Cardiac fibroblast (primary cell): ENCODE measurements at regions not wholly inside any gene's neighbourhood (a gene's known extent, or its start where the extent isn't known, plus 50 kb on each side); places are given as distances from the start of the nearest gene placed in this dataset.

Experiments
- DNase-seq, 2 donors: peaks; one replicate each; pipeline versions ENCODE4 v3.0.0 to v3.0.0-alpha.2; 2010; ENCODE audit warnings: low read depth in 2 of 2
- H3K4me3 ChIP-seq, 2 donors: replicated peaks in 1 of 2; 1 replicate in 1 of 2; 2 replicates in 1 of 2; pipeline ENCODE4 v1.5.1; 2011; ENCODE audit warnings: low read depth in 2 of 2, low read length in 2 of 2, mild to moderate bottlenecking in 2 of 2, moderate library complexity in 1 of 2
- TF ChIP-seq, protein P1 (sequence below): IDR thresholded peaks from one replicate; pipeline ENCODE4 v1.5.1; 2011; ENCODE audit warnings: low read depth, mild to moderate bottlenecking, low read length, inconsistent platforms

DNA sequence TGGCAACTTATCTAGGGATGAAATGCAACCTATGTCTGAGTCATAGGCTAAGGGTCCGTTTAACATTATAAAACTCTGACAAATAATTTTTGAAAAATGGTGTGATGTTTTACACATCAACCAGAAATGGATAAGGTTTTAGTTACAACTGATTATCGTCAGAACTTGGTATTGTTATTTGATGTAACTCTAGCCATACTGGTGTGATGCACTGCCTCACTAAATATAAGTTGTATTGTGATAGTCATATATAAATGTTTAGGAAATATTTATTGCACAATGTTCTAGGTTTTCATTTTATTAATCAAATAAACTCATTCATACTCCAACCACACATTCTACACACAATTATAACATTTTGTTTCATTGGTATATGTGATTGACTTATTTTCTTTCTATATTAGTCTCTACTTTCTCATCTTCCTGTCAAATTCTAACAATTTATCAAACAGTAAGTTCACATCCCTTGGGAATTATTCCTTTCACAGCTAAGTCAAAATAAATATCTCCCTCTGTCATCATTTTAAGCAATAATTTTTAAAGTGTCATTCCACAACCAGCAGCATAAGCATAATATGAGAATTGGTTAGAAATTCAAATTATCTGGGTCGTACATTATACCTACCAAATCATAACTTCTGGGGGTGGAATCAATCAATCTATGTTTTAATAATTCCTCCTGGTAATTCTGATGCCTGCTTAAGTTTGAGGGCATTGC lies 873.9 kb downstream of the SLITRK1 start:
- peak in 1 of 2 donors; percentile 2 for DNase-seq
- TF ChIP-seq, protein P1, sequence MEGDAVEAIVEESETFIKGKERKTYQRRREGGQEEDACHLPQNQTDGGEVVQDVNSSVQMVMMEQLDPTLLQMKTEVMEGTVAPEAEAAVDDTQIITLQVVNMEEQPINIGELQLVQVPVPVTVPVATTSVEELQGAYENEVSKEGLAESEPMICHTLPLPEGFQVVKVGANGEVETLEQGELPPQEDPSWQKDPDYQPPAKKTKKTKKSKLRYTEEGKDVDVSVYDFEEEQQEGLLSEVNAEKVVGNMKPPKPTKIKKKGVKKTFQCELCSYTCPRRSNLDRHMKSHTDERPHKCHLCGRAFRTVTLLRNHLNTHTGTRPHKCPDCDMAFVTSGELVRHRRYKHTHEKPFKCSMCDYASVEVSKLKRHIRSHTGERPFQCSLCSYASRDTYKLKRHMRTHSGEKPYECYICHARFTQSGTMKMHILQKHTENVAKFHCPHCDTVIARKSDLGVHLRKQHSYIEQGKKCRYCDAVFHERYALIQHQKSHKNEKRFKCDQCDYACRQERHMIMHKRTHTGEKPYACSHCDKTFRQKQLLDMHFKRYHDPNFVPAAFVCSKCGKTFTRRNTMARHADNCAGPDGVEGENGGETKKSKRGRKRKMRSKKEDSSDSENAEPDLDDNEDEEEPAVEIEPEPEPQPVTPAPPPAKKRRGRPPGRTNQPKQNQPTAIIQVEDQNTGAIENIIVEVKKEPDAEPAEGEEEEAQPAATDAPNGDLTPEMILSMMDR, result no peak

DNA sequence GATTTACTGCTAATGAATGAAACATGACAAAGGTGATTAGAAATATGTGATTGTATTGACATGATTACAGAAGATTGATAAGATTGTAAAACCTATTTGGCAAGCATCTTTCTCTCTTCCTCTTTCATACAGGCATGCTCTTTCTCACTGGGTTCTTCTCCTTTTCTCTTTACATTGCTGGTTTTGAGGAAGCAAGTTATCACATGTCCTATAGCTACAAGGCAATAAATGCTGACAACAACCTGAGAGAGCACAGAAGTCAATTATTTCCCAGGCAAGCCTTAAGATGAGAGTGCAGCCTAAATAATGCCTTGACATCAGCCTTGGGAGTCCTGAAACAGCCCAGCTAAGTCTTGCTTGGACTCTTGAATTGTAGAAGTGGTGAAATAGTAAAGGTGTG lies 875.0 kb downstream of the SLITRK1 start:
- DNase-seq, result no peak
- no peak overlapping the region for H3K4me3 ChIP-seq
- TF ChIP-seq, protein P1, result no peak

More for the DNA sequence above, 873.9 kb downstream of the SLITRK1 start:
- no peak overlapping the region for H3K4me3 ChIP-seq

DNA sequence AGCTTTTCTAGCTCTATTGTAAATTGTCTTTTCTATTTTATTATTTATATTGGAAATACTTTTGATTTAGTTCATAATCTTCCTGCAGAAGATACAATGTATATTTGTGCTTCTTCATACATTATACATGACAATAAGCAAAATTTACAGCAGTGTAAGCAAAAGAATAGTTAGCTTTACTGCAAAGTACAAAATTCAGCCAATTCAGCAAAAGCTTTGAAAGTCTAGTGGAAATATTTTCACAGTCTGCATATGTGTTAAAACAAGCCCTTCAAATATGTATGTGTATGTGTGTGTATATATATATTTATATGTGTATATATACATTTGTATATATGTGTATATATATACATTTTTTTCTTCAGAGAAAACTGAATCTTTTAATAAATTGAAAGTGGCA lies 879.1 kb downstream of the SLITRK1 start:
- DNase-seq, result no peak
- H3K4me3 ChIP-seq, result no peak overlapping the region
- TF ChIP-seq, protein P1, result no peak

DNA sequence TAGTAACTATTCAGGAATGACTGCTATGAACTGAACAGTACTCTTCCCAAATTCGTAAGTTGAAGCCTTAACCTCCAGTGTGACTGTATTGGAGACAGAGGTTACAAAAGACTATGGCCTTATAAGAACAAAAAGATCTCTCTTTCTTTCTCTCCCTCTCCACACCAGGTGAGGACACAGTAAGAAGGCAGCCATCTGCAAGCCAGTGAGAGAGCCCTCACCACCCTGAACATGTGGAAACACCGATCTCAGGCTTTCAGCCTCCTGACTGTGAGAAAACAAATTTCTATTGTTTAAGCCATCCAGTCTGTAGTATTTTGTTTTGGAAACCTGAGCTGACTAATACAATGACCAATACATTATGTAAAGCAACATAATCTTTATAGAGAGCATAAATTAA lies 888.9 kb downstream of the SLITRK1 start:
- DNase-seq, result peak in 1 of 2 donors; percentile 2
- TF ChIP-seq, protein P1, result no peak
- H3K4me3 ChIP-seq, result no peak overlapping the region

DNA sequence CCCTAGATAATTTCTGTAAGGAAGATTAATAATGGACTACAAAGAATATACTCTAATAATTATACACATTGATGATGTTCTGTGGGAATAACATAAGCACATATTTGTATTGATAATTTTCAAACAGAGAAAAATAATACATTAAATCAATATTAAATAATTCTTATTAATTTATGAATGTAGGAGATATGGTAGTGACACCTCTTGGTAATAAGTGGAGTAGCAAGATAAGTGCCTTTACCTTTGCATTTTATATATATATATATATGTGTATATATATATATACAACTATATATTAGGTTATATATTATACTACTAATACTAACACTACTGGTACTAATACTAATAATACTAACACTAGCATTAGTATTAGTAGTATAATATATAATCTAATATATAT lies 905.8 kb downstream of the SLITRK1 start:
- H3K4me3 ChIP-seq, result no peak overlapping the region
- peak in 1 of 2 donors; percentile 11 for DNase-seq
- TF ChIP-seq, protein P1, result no peak

DNA sequence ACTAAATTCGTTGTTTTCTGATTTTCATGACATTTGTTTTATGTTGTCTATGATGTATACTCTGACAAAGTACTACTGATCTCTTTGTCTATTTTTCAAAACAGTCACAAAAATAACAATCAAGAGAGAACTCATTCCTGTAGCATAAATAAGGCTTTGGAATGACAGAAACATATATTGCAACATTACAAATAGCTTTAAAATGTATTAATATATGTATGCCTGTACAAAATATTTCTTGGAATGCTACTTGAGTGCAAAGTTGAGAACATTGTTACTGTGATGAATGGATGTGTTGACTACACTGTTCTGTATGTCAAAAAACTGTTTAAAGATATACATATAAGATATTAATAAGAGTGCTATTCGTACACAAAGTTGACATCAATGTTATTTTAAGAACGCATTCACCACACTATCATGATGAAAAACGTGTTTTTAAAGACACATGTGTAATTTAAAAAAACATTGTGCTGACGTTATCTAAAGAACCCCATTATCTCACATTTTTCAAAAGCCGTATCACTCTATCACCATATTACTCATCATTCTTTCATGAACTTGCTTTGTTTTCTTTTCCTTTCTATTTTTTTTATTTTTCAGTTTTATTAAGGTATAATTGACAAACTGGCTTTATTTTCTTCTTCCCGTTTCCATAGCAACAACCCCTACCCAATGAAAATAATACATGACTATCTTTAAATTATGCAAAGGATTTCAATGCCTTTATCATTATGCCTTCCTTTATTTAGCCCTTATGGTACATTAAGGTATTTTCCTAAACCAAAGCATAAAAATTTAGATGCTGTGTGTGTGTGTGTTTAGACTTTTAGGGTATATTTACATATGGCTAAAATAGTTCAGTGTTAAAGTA lies 918.8 kb downstream of the SLITRK1 start:
- TF ChIP-seq, protein P1, result no peak
- peak; percentile 35 to 45 for DNase-seq
- H3K4me3 ChIP-seq, result no peak overlapping the region
